Gastrocnemius medialis (tissue), 4 donors: ENCODE measurements at regions not wholly inside any gene's neighbourhood (a gene's known extent, or its start where the extent isn't known, plus 50 kb on each side); places are given as distances from the start of the nearest gene placed in this dataset.

Experiments
- ATAC-seq, 2 donors: fragments of 150-250 bp; one replicate each; pipeline ENCODE4 v1.9.1; 2016
- DNase-seq, 2 donors: peaks; one replicate each; pipeline ENCODE4 v3.0.0-alpha.2; 2019
- H3K27ac ChIP-seq, 4 donors: fragments of 200-600 bp; sonication (generic); 1 replicate in 1 of 4; 2 replicates in 3 of 4; pipeline ENCODE4 v1.5.1; 2016 to 2018; ENCODE audit warnings: mild to moderate bottlenecking in 2 of 4, moderate library complexity in 1 of 4
- H3K27me3 ChIP-seq, 3 donors: fragments of 200-600 bp; sonication (generic) in 2 of 3; 1 replicate in 1 of 3; 2 replicates in 2 of 3; pipeline versions ENCODE4 v1.5.1 to v1.6.0; 2016 to 2019; ENCODE audit warnings: mild to moderate bottlenecking in 1 of 3, moderate library complexity in 1 of 3
- H3K36me3 ChIP-seq, 2 donors: fragments of 200-600 bp; sonication (generic) in 1 of 2; one replicate each; pipeline ENCODE4 v1.5.1; 2017 to 2018
- H3K4me1 ChIP-seq, 2 donors: fragments of 200-600 bp; sonication (generic) in 1 of 2; one replicate each; pipeline ENCODE4 v1.5.1; 2016 to 2017; ENCODE audit warnings: mild to moderate bottlenecking in 2 of 2
- H3K4me3 ChIP-seq, 4 donors: fragments of 200-600 bp; sonication (generic) in 3 of 4; 1 replicate in 1 of 4; 2 replicates in 3 of 4; pipeline ENCODE4 v1.5.1; 2016 to 2019; ENCODE audit warnings: mild to moderate bottlenecking in 2 of 4
- H3K9me3 ChIP-seq, 3 donors: fragments of 200-600 bp; sonication (generic) in 2 of 3; 1 replicate in 1 of 3; 2 replicates in 2 of 3; pipeline ENCODE4 v1.5.1; 2016 to 2019
- CTCF ChIP-seq, 5 experiments: fragments of 450-650 bp in 3 of 5; fragments of 200-600 bp in 2 of 5; sonication (generic) in 2 of 5; IDR thresholded peaks in 4 of 5; conservative IDR thresholded peaks in 1 of 5; 1 replicate in 4 of 5; 2 replicates in 1 of 5; pipeline ENCODE4 v1.5.1; 2016 to 2019; ENCODE audit warnings: antibody characterized with exemption in 5 of 5, mild to moderate bottlenecking in 3 of 5, moderate library complexity in 3 of 5
- POLR2A ChIP-seq, 2 donors: fragments of 450-650 bp; IDR thresholded peaks; one replicate each; pipeline ENCODE4 v1.6.1; 2017; ENCODE audit warnings: antibody characterized with exemption in 2 of 2, mild to moderate bottlenecking in 2 of 2, moderate library complexity in 2 of 2
- in situ Hi-C, 4 donors: fragments of 200-750 bp; cut with MboI; loops; one replicate each; pipeline versions ENCODE4 v1.15.0 to v1.8.0; 2017; ENCODE audit warnings: low sequenced_read_pairs in 4 of 4
- intact Hi-C: fragments of 100-400 bp; cut with DNase I; formaldehyde crosslinking; loops from one replicate; pipeline ENCODE4 v1.15.1; 2023; ENCODE audit warnings: low total_unique reads

GRCh38 chr6:130585587-130585986 is 219.8 kb downstream of the TMEM200A start:
- H3K4me3 ChIP-seq, result no peak overlapping the region
- H3K27me3 ChIP-seq, result no peaks in the 10 kb centered on the region
- intact Hi-C loops, result no loop called here
- no peaks in the 10 kb centered on the region for H3K4me1 ChIP-seq
- no peaks in the 10 kb centered on the region for H3K9me3 ChIP-seq
- in situ Hi-C loops, result no loop called here
- DNase-seq (no peak), ATAC-seq (no peak)
- H3K36me3 ChIP-seq, result no peaks in the 10 kb centered on the region
- TF ChIP-seq POLR2A (IDR thresholded peaks at IDR 0.05), result no peak
- no peak for TF ChIP-seq CTCF (IDR thresholded peaks at IDR 0.05 in 4 of 5, conservative IDR thresholded peaks at IDR 0.05 in 1 of 5)
- H3K27ac ChIP-seq, result no peak overlapping the region

DNA sequence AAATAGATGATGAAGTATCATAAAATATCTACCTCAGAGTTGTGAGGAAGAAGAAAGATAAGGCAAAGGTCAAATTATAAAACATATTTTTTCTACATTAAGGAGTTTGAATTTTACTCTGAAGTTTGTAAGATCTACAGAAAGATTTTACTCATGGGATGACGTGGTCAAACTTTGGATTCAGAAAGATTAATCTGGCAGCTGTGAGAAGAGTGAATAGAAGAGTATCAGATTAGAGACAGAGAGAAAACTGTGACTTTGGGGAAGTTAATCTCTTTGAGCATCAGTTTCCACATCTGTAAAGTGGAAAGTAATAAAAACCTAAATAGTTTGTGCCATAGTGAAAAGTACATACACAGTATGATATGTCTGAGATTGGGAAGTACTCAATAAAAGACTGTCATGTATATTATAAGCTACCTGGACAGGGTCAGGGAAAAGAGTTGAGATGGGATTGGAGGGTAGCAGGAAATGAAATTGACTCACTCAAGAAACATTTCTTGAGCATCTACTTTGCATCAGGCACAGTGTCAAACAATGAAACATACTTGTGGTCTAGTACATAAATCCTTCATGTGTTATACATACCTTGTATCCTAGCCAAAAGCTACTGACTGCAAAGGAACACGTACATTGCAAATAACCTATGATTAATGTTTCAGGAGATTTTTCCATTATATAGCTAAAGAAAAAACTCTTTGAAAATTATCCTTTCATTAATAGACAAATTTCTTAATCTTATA is 222.1 kb downstream of the TMEM200A start:
- TF ChIP-seq CTCF (IDR thresholded peaks at IDR 0.05 in 4 of 5, conservative IDR thresholded peaks at IDR 0.05 in 1 of 5), result no peak
- no peak for TF ChIP-seq POLR2A (IDR thresholded peaks at IDR 0.05)
- Histone ChIP-seq H3K4me3 (no peak overlapping the region), H3K27ac (no peak overlapping the region), H3K27me3 (no peaks in the 10 kb centered on the region), H3K36me3 (no peaks in the 10 kb centered on the region), H3K4me1 (no peaks in the 10 kb centered on the region), H3K9me3 (no peaks in the 10 kb centered on the region)
- DNase-seq (no peak), ATAC-seq (no peak)
- in situ Hi-C loops, result no loop called here
- intact Hi-C loops, result no loop called here

- Histone ChIP-seq H3K27me3 (no peaks in the 10 kb centered on the region), H3K4me1 (no peaks in the 10 kb centered on the region), H3K36me3 (no peaks in the 10 kb centered on the region), H3K27ac (no peak overlapping the region), H3K4me3 (no peak overlapping the region), H3K9me3 (no peaks in the 10 kb centered on the region)
- intact Hi-C loops, result no loop called here
- in situ Hi-C loops, result no loop called here
- ATAC-seq (no peak), DNase-seq (no peak)
- TF ChIP-seq POLR2A (IDR thresholded peaks at IDR 0.05), result no peak
- no peak for TF ChIP-seq CTCF (IDR thresholded peaks at IDR 0.05 in 4 of 5, conservative IDR thresholded peaks at IDR 0.05 in 1 of 5)
Measured at GRCh38 chr6:130593200-130593599, 227.4 kb downstream of the TMEM200A start.

DNA sequence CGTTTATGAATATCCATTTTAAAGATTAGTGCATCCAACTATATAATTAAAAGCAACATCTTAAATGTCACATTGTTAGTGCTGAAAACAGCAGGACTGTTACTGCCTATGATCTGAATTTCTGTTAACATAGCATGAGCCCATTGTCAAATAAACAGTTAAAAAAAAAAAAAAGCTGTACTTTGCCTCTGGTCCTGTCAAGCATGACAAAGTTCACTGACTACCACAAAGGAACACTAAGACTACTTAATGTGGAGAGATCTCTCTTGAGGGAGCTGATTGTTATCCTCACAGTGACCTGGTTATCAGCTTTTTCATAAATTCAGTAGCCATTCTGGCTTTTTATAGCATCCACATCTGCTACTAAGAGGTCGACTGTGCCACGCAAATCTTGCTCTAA is 228.1 kb downstream of the TMEM200A start:
- DNase-seq, result no peak
- Histone ChIP-seq H3K4me1 (no peaks in the 10 kb centered on the region), H3K9me3 (no peaks in the 10 kb centered on the region), H3K36me3 (no peaks in the 10 kb centered on the region), H3K4me3 (no peak overlapping the region), H3K27me3 (no peaks in the 10 kb centered on the region), H3K27ac (no peak overlapping the region)
- TF ChIP-seq CTCF (IDR thresholded peaks at IDR 0.05 in 4 of 5, conservative IDR thresholded peaks at IDR 0.05 in 1 of 5) (no peak), POLR2A (IDR thresholded peaks at IDR 0.05) (no peak)
- in situ Hi-C loops (no loop called here), intact Hi-C loops (no loop called here)
- ATAC-seq, result no peak
